ENCODE measurements at regions not wholly inside any gene's neighbourhood (a gene's known extent, or its start where the extent isn't known, plus 50 kb on each side); places are given as distances from the start of the nearest gene placed in this dataset.

DNA sequence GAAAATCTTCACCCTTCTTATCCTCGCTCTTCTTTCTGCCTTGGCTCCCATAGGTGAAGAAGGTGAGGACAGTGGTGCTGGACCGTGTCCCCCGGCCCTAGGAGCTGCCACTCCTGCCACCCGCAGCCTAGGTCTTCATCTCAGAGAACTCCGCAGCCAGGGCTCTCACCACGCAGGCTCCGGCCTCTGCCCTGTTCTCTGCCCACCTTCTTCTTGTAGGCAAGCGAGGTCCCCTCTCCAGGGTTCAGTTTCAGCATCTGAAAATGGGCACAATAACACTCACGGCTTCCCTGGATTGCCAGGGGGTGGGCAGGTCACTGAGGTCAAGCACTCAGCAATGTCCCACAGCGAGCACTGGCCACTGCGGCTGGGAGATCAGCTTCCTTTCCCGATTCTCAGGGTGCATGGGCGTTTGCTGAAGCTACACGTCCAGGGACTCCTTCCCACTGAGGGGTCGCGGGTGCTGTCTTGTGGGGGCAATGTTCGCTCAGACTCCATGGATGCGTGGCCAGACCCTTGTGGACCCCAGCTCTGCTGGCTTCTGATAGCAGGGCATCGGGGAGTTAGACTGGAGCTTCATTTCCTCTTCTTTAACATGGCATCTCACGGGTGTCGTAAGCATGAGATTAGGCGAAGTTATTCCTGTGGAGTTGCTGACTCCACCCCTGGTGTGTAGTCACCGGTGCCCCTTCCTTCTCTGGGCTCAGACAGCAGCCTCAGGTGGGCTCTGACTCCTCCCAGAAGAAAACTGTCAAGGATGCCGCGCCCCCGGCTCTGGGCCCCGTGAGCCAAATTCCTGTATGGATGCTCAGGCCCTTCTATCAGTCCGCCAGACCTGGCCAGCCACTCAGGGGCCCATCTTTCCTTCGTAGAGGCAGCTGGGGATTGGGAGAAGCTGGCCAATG, 145.1 kb upstream of the IRX2 start:
- no peaks in the 10 kb centered on the region for H3K4me1 ChIP-seq (ENCODE audit: insufficient read depth)
- no peaks in the 10 kb centered on the region; the same call in 2 of the 3 replicates for H3K4me1 Mint-ChIP-seq
- no peak overlapping the region for H3K27ac ChIP-seq (ENCODE audit: low read depth)
- no peak overlapping the region for H2AFZ ChIP-seq
- no peak overlapping the region for H3K4me3 Mint-ChIP-seq
- H3K27ac Mint-ChIP-seq, result no peak overlapping the region
- H3F3A ChIP-seq (replicated peaks; ENCODE audit: low read depth), result no peaks in the 10 kb centered on the region
- no peaks in the 10 kb centered on the region for H4K20me1 ChIP-seq (replicated peaks; ENCODE audit: insufficient read depth)
- H3K79me2 ChIP-seq (replicated peaks; ENCODE audit: insufficient read depth), result no peaks in the 10 kb centered on the region
- no peaks in the 10 kb centered on the region for H3K9me2 ChIP-seq (ENCODE audit: insufficient read depth)
- ATAC-seq (no peak), DNase-seq (ENCODE audit: low spot score) (no peak)
- H3K27me3 ChIP-seq (ENCODE audit: insufficient read depth), result no peaks in the 10 kb centered on the region
- H3K9me3 Mint-ChIP-seq, result no peaks in the 10 kb centered on the region; the same call in 2 of the 3 replicates
- no peak overlapping the region for H3K4me2 ChIP-seq
- TF ChIP-seq NANOG (IDR thresholded peaks at IDR 0.05; ENCODE audit: borderline replicate concordance) (no peak), STAT1 (IDR thresholded peaks at IDR 0.05; ENCODE audit: unreplicated experiment) (no peak), POLR2AphosphoS5 (IDR thresholded peaks at IDR 0.05; ENCODE audit: low read depth) (no peak), JUNB (IDR thresholded peaks at IDR 0.05; ENCODE audit: unreplicated experiment) (no peak), EZH2 (IDR thresholded peaks at IDR 0.05; ENCODE audit: low read depth, unreplicated experiment) (no peak), REST (IDR thresholded peaks at IDR 0.05; ENCODE audit: unreplicated experiment) (no peak), ZNF114 (CRISPR knock-in tag; IDR thresholded peaks at IDR 0.05) (no peak), CTCF (conservative IDR thresholded peaks at IDR 0.05; ENCODE audit: low read depth in 2 of 2) (no peak), EZH2phosphoT487 (IDR thresholded peaks at IDR 0.05; ENCODE audit: unreplicated experiment) (no peak), ETS1 (IDR thresholded peaks at IDR 0.05) (no peak), CREB1 (CRISPR knock-in tag; IDR thresholded peaks at IDR 0.05; ENCODE audit: low read depth) (no peak), ZNF462 (CRISPR knock-in tag; IDR thresholded peaks at IDR 0.05) (no peak), ZNF331 (CRISPR knock-in tag; IDR thresholded peaks at IDR 0.05; ENCODE audit: low read depth) (no peak)
- no peak overlapping the region for H3K4me3 ChIP-seq
- no peaks in the 10 kb centered on the region for H3K36me3 Mint-ChIP-seq (ENCODE audit: low read depth)
- H3K27me3 Mint-ChIP-seq (ENCODE audit: insufficient read depth, low read depth, poor library complexity), result peaks cover 8% of the 10 kb centered on the region
- H3K36me3 ChIP-seq (ENCODE audit: insufficient read depth), result no peaks in the 10 kb centered on the region
